ENCODE measurements at regions not wholly inside any gene's neighbourhood (a gene's known extent, or its start where the extent isn't known, plus 50 kb on each side); places are given as distances from the start of the nearest gene placed in this dataset.

- no peak for DNase-seq (ENCODE audit: low read depth)
Observed at GRCh38 chr13:68145852-68146251, 915.7 kb upstream of the PCDH9 start.

GRCh38 chr13:68128297-68128915 is 898.3 kb upstream of the PCDH9 start:
- DNase-seq (ENCODE audit: low read depth) = no peak

GRCh38 chr13:68125087-68125480 is 894.9 kb upstream of the PCDH9 start:
- no peak for DNase-seq (ENCODE audit: low read depth)

GRCh38 chr13:68124437-68125086 is 894.4 kb upstream of the PCDH9 start:
- DNase-seq (ENCODE audit: low read depth) = no peak

GRCh38 chr13:68110178-68110768 is 880.1 kb upstream of the PCDH9 start:
- no peak for DNase-seq (ENCODE audit: low read depth)

- no peak for DNase-seq (ENCODE audit: low read depth)
Observed at GRCh38 chr13:68107667-68108066, 877.5 kb upstream of the PCDH9 start.

- no peak for DNase-seq (ENCODE audit: low read depth)
Observed at GRCh38 chr13:68099631-68100030, 869.5 kb upstream of the PCDH9 start.

GRCh38 chr13:68081061-68081460 is 850.9 kb upstream of the PCDH9 start:
- no peak for DNase-seq (ENCODE audit: low read depth)

- DNase-seq (ENCODE audit: low read depth) = no peak
Observed at GRCh38 chr13:68078874-68079273, 848.7 kb upstream of the PCDH9 start.

GRCh38 chr13:68078469-68078868 is 848.3 kb upstream of the PCDH9 start:
- DNase-seq (ENCODE audit: low read depth) = no peak

GRCh38 chr13:68076046-68076445 is 845.9 kb upstream of the PCDH9 start:
- DNase-seq (ENCODE audit: low read depth) = no peak

- no peak for DNase-seq (ENCODE audit: low read depth)
Observed at GRCh38 chr13:68066879-68067513, 836.9 kb upstream of the PCDH9 start.

- DNase-seq (ENCODE audit: low read depth) = no peak
Observed at GRCh38 chr13:68064001-68064770, 834.0 kb upstream of the PCDH9 start.

GRCh38 chr13:68063181-68063580 is 833.0 kb upstream of the PCDH9 start:
- no peak for DNase-seq (ENCODE audit: low read depth)

- no peak for DNase-seq (ENCODE audit: low read depth)
Observed at GRCh38 chr13:68057836-68058235, 827.7 kb upstream of the PCDH9 start.

- DNase-seq (ENCODE audit: low read depth) = no peak
Observed at GRCh38 chr13:68056816-68057710, 826.9 kb upstream of the PCDH9 start.

- no peak for DNase-seq (ENCODE audit: low read depth)
Observed at GRCh38 chr13:68051910-68052309, 821.8 kb upstream of the PCDH9 start.

GRCh38 chr13:68050761-68051160 is 820.6 kb upstream of the PCDH9 start:
- no peak for DNase-seq (ENCODE audit: low read depth)

GRCh38 chr13:68048802-68049359 is 818.7 kb upstream of the PCDH9 start:
- DNase-seq (ENCODE audit: low read depth) = no peak

- DNase-seq (ENCODE audit: low read depth) = no peak
Observed at GRCh38 chr13:68047889-68048288, 817.8 kb upstream of the PCDH9 start.

- no peak for DNase-seq (ENCODE audit: low read depth)
Observed at GRCh38 chr13:68046903-68047302, 816.8 kb upstream of the PCDH9 start.

Measured in GM04503 (cell line).